GM18519 (cell line): ENCODE measurements at regions not wholly inside any gene's neighbourhood (a gene's known extent, or its start where the extent isn't known, plus 50 kb on each side); places are given as distances from the start of the nearest gene placed in this dataset.

ENCODE experiments used
- ATAC-seq: cut with Tn5 transposase; IDR thresholded peaks from one replicate; pipeline ENCODE4 v1.9.1; 2021; ENCODE audit warnings: mild to moderate bottlenecking, moderate library complexity; ENCODE audit not compliant: unreplicated experiment, low FRiP score

GRCh38 chr11:27287205-27287604, 75.8 kb downstream of the CCDC34 start:
- no peak for ATAC-seq

- ATAC-seq, result no peak
Measured at GRCh38 chr11:27285761-27286160, 77.3 kb downstream of the CCDC34 start.

GRCh38 chr11:27282806-27283205, 80.2 kb downstream of the CCDC34 start:
- no peak for ATAC-seq

GRCh38 chr11:27281740-27282590, 81.0 kb downstream of the CCDC34 start:
- ATAC-seq, result no peak

- ATAC-seq, result no peak
Measured at GRCh38 chr11:27281276-27281675, 81.7 kb downstream of the CCDC34 start.

GRCh38 chr11:27280140-27280539, 82.9 kb downstream of the CCDC34 start:
- no peak for ATAC-seq

- ATAC-seq, result no peak
Measured at GRCh38 chr11:27279460-27279859, 83.6 kb downstream of the CCDC34 start.

- no peak for ATAC-seq
Measured at GRCh38 chr11:27277843-27278242, 85.2 kb downstream of the CCDC34 start.

- ATAC-seq, result no peak
Measured at GRCh38 chr11:27276141-27276540, 86.9 kb downstream of the CCDC34 start.

GRCh38 chr11:27274854-27275395, 88.1 kb downstream of the CCDC34 start:
- ATAC-seq, result no peak

- no peak for ATAC-seq
Measured at GRCh38 chr11:27266125-27266524, 96.9 kb downstream of the CCDC34 start.

- ATAC-seq, result no peak
Measured at GRCh38 chr11:27263986-27264385, 99.0 kb downstream of the CCDC34 start.

- no peak for ATAC-seq
Measured at GRCh38 chr11:27263046-27263445, 100.0 kb downstream of the CCDC34 start.

- ATAC-seq, result no peak
Measured at GRCh38 chr11:27255447-27255828, 107.6 kb downstream of the CCDC34 start.

- ATAC-seq, result no peak
Measured at GRCh38 chr11:27254744-27255446, 108.1 kb downstream of the CCDC34 start.

- no peak for ATAC-seq
Measured at GRCh38 chr11:27253224-27253623, 109.8 kb downstream of the CCDC34 start.

GRCh38 chr11:27250867-27251665, 111.9 kb downstream of the CCDC34 start:
- ATAC-seq, result no peak

GRCh38 chr11:27248576-27249509, 114.2 kb downstream of the CCDC34 start:
- ATAC-seq, result no peak

- no peak for ATAC-seq
Measured at GRCh38 chr11:27247660-27248059, 115.4 kb downstream of the CCDC34 start.

- ATAC-seq, result no peak
Measured at GRCh38 chr11:27246925-27247324, 116.1 kb downstream of the CCDC34 start.
